Right atrium auricular region (tissue), 2 donors: ENCODE measurements at regions not wholly inside any gene's neighbourhood (a gene's known extent, or its start where the extent isn't known, plus 50 kb on each side); places are given as distances from the start of the nearest gene placed in this dataset.

Experiments used
- DNase-seq: peaks from one replicate; pipeline ENCODE4 v3.0.0-alpha.2; 2019; ENCODE audit warnings: low spot score
- H3K27ac ChIP-seq, 2 donors: fragments of 200-600 bp; sonication (generic); 1 replicate in 1 of 2; 2 replicates in 1 of 2; pipeline ENCODE4 v1.5.1; 2016 to 2019
- H3K27me3 ChIP-seq, 2 donors: fragments of 200-600 bp; sonication (generic); one replicate each; pipeline versions ENCODE4 v1.5.1 to v1.6.0; 2017 to 2019
- H3K36me3 ChIP-seq: fragments of 200-600 bp; sonication (generic); one replicate; pipeline ENCODE4 v1.5.1; 2016
- H3K4me1 ChIP-seq, 2 donors: fragments of 200-600 bp; sonication (generic); one replicate each; pipeline versions ENCODE4 v1.5.1 to v1.6.0; 2017 to 2019
- H3K4me3 ChIP-seq, 2 donors: fragments of 200-600 bp; sonication (generic); 1 replicate in 1 of 2; 2 replicates in 1 of 2; pipeline ENCODE4 v1.5.1; 2017 to 2019; ENCODE audit warnings: mild to moderate bottlenecking in 1 of 2, moderate library complexity in 1 of 2
- H3K9me3 ChIP-seq, 2 donors: fragments of 200-600 bp; sonication (generic); one replicate each; pipeline ENCODE4 v1.5.1; 2019
- CTCF ChIP-seq, 2 donors: fragments of 200-600 bp; sonication (generic); IDR thresholded peaks; one replicate each; pipeline ENCODE4 v1.5.1; 2019; ENCODE audit warnings: antibody characterized with exemption in 2 of 2

- no peaks in the 10 kb centered on the region for H3K36me3 ChIP-seq
- TF ChIP-seq CTCF (IDR thresholded peaks at IDR 0.05): no peak
- H3K27me3 ChIP-seq: no peaks in the 10 kb centered on the region
- no peak overlapping the region for H3K27ac ChIP-seq
- H3K9me3 ChIP-seq: peaks cover 10 to 20% of the 10 kb centered on the region in 2 donors
- H3K4me1 ChIP-seq: no peaks in the 10 kb centered on the region
- H3K4me3 ChIP-seq: no peak overlapping the region
- DNase-seq: no peak
These were observed 361.2 kb downstream of the PIK3R1 start for GRCh38 chr5:68576805-68577204.

GRCh38 chr5:68582284-68582683 is 366.7 kb downstream of the PIK3R1 start:
- Histone ChIP-seq H3K27ac (no peak overlapping the region), H3K9me3 (peaks cover 0 to 6% of the 10 kb centered on the region in 2 donors), H3K4me3 (no peak overlapping the region), H3K36me3 (no peaks in the 10 kb centered on the region), H3K27me3 (no peaks in the 10 kb centered on the region), H3K4me1 (no peaks in the 10 kb centered on the region)
- no peak for DNase-seq
- no peak for TF ChIP-seq CTCF (IDR thresholded peaks at IDR 0.05)

- Histone ChIP-seq H3K9me3 (no peaks in the 10 kb centered on the region), H3K27me3 (no peaks in the 10 kb centered on the region), H3K27ac (no peak overlapping the region), H3K4me3 (no peak overlapping the region), H3K36me3 (no peaks in the 10 kb centered on the region), H3K4me1 (no peaks in the 10 kb centered on the region)
- DNase-seq: no peak
- no peak for TF ChIP-seq CTCF (IDR thresholded peaks at IDR 0.05)
These were observed 371.6 kb downstream of the PIK3R1 start for GRCh38 chr5:68587171-68587570.

- Histone ChIP-seq H3K36me3 (no peaks in the 10 kb centered on the region), H3K9me3 (no peaks in the 10 kb centered on the region), H3K27me3 (no peaks in the 10 kb centered on the region), H3K4me3 (no peak overlapping the region), H3K4me1 (no peaks in the 10 kb centered on the region), H3K27ac (no peak overlapping the region)
- TF ChIP-seq CTCF (IDR thresholded peaks at IDR 0.05): no peak
- DNase-seq: no peak
These were observed 376.3 kb downstream of the PIK3R1 start for GRCh38 chr5:68591850-68592249.

GRCh38 chr5:68592351-68592750 is 376.8 kb downstream of the PIK3R1 start:
- no peak overlapping the region for H3K27ac ChIP-seq
- no peaks in the 10 kb centered on the region for H3K4me1 ChIP-seq
- DNase-seq: no peak
- no peaks in the 10 kb centered on the region for H3K9me3 ChIP-seq
- no peak overlapping the region for H3K4me3 ChIP-seq
- H3K36me3 ChIP-seq: no peaks in the 10 kb centered on the region
- H3K27me3 ChIP-seq: no peaks in the 10 kb centered on the region
- TF ChIP-seq CTCF (IDR thresholded peaks at IDR 0.05): no peak

GRCh38 chr5:68593211-68593671 is 377.7 kb downstream of the PIK3R1 start:
- Histone ChIP-seq H3K9me3 (no peaks in the 10 kb centered on the region), H3K4me3 (no peak overlapping the region), H3K36me3 (no peaks in the 10 kb centered on the region), H3K27me3 (no peaks in the 10 kb centered on the region), H3K27ac (no peak overlapping the region), H3K4me1 (no peaks in the 10 kb centered on the region)
- TF ChIP-seq CTCF (IDR thresholded peaks at IDR 0.05): no peak
- DNase-seq: no peak
